ENCODE measurements at regions not wholly inside any gene's neighbourhood (a gene's known extent, or its start where the extent isn't known, plus 50 kb on each side); places are given as distances from the start of the nearest gene placed in this dataset.
"Not testable (repeated sequence)": the region's sequence is repeated elsewhere in the genome, so short reads cannot be mapped to it uniquely, and the experiment has no call there.

GRCh38 chr2:118744682-118745181 lies 102.7 kb downstream of the EN1 start:
- DNase-seq (ENCODE audit: low read depth in 4 of 4, low spot score in 3 of 4): not testable (repeated sequence)

GRCh38 chr2:118738524-118739308 lies 108.7 kb downstream of the EN1 start:
- no peak for DNase-seq (ENCODE audit: low read depth in 4 of 4, low spot score in 3 of 4)

DNA sequence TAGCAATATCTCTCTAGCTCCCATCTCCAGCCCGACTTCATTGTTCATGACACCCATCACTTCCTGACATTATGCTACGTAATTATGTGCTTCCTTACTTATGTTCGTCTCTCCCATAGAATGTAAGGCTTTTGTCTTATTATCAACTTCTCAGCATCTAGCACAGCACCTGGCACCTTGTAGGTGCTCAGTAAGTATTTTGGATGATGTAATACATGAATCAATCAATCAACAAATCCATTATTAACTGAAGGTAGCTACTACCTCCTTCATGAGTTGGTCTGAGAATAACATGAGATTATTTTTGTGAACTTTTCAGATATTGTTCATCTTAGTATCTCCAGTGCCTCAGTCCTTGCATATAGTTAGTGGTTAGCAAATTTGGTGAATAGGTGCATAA lies 109.3 kb downstream of the EN1 start:
- no peak for DNase-seq (ENCODE audit: low read depth in 4 of 4, low spot score in 3 of 4)

DNA sequence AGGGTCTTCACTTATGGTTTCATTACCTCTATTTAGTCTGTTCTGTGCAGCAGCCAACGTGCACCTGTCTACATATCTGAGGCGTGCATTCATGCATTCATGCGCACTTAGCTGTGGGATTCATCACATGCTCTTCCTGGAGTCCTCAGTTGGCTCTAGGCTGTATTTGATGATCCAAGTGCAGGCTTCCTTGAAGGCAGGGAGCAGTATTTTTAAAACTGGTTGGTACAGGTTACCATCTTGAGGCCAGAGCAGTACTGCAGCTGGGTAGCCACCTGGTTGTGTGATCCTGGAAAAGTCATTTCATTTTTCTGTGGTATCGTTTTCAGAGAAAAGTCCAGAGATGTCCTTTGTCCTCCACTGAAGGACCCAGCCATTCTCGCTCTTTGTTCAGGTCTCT lies 109.8 kb downstream of the EN1 start:
- no peak for DNase-seq (ENCODE audit: low read depth in 4 of 4, low spot score in 3 of 4)

GRCh38 chr2:118732432-118732831 lies 115.0 kb downstream of the EN1 start:
- DNase-seq (ENCODE audit: low read depth in 4 of 4, low spot score in 3 of 4): no peak

- no peak for DNase-seq (ENCODE audit: low read depth in 4 of 4, low spot score in 3 of 4)
Observed at GRCh38 chr2:118731413-118731812, 116.0 kb downstream of the EN1 start.

DNA sequence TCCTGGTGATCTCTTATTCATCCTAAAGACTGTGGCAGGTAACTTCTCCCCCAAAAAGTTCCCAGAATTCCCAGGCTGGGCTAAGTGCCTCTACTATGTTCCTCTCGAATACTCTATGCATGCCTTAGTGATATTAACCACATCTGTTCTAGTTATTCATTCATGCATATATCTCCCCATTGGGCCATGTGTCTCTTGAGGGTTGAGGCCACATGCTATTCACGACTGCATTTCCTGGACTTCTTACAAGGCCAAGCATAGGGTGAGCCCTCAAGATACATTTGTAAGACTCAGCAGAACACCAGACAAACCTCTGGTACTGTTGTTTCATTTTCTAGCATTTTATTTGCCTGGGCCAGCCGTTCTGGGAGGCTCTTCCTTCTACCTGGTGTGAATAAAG lies 117.0 kb downstream of the EN1 start:
- DNase-seq (ENCODE audit: low read depth in 4 of 4, low spot score in 3 of 4): no peak

- DNase-seq (ENCODE audit: low read depth in 4 of 4, low spot score in 3 of 4): no peak
Observed at GRCh38 chr2:118729760-118730159, 117.7 kb downstream of the EN1 start.

DNA sequence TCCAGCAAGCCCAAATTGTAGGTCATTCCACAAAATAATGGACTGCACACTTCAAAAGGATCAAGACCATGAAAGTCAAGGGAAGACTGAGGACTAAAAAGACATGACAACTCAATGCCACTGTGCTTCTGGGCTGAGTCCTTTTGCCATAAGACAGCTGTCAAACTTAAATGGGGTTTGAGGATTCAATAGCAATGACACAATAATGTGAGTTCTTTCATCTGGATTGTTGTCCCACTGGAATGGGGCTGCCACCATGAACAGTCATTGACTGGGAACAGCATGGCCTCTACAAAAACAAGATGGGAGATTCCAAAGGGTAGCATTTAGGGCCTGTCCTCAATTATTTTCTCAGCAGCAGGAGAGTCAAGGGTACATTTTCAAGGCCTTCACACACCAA lies 118.5 kb downstream of the EN1 start:
- DNase-seq (ENCODE audit: low read depth in 4 of 4, low spot score in 3 of 4): no peak

DNA sequence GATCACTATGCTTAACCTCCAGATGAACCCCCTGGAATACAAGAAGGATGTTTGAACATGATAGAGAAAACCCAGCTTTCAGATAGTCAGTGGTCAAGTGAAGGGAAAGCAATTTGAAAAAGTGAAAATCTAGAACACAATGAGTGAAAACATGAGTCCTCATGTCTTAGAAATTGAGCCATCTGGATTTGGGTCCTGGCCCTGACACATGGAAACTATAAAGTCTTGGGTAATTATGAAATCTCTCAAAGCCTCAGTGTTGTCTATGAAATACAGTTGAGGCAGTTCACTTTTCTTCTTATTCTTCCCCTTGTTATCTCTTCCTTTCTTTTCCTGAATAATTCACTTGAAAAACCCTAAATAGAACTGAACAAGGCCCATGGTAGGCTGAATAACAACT lies 120.6 kb downstream of the EN1 start:
- no peak for DNase-seq (ENCODE audit: low read depth in 4 of 4, low spot score in 3 of 4)

GRCh38 chr2:118723394-118723793 lies 124.1 kb downstream of the EN1 start:
- DNase-seq (ENCODE audit: low read depth in 4 of 4, low spot score in 3 of 4): no peak

DNA sequence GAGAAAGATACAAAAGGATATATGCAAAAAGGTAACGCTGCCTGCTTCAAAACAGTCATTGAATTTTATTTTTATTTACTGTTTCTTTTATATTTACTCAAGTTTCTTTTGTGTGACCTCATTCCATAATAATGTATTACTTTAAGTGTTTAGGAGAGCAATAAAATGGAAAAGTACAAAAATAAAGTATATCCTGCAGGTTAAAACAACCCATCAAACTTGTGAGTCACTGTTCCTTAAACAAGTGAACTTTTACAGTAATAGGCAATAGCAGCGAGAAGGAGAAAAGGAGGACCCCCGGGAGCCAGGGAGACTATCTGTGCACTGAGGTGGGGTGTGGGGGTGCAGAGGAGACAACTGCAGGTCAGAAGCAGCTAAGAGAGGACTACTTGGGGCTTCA lies 124.5 kb downstream of the EN1 start:
- DNase-seq (ENCODE audit: low read depth in 4 of 4, low spot score in 3 of 4): no peak

DNA sequence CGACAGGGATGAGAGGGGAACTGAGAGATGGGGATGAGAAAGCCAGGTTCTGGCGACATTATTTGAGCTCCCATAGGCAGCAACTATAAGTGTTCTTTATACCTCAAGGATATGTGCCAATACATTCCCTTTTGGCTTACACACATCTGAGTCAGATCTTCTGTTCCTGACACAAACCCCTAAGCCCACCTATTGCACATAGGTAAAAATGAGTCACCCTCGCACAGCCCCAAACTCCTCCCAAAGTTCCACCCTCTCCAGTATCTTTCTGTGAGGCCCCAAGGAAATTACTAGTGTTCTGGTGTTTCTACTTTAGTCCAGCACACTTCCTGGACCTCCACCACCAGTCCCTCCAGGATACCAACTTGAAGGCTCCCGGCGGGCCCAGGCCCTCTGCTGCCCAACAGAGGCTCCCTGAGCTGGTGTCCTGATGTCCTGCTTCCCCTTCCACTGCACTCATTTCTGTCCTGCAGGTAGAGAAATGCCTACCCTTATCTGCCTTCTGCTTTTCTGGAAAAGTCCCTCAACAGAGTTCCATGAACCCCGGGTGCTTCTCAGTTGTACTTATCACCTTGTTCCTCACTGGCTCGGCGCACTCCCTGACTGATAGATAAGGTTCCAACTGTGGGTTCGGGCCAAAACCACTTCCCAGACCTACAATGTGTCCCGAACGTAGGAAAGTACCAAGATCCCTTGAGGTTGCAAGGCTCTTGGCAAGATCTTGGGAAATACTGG lies 125.5 kb downstream of the EN1 start:
- DNase-seq (ENCODE audit: low read depth in 4 of 4, low spot score in 3 of 4): no peak

DNA sequence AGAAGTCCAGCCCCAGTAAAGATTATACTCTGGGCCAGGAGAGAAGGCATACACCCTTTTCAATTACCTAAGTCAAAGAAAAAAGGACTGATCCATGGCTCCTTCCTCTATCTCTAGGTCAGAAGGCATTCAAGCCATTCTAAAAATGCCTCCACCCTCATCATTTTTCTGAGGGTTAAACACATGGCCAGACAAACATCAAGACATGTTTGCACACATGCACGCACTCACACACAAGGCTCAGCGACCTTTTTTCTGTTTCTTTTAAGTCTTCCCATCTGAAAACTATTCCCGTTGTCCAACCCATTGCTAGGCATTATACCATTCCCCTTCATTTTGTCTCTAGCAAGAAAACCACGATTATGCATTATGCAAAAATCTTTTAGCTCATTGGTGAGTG lies 126.6 kb downstream of the EN1 start:
- no peak for DNase-seq (ENCODE audit: low read depth in 4 of 4, low spot score in 3 of 4)

GRCh38 chr2:118718921-118719320 lies 128.5 kb downstream of the EN1 start:
- DNase-seq (ENCODE audit: low read depth in 4 of 4, low spot score in 3 of 4): no peak

GRCh38 chr2:118716102-118716501 lies 131.3 kb downstream of the EN1 start:
- no peak for DNase-seq (ENCODE audit: low read depth in 4 of 4, low spot score in 3 of 4)

- no peak for DNase-seq (ENCODE audit: low read depth in 4 of 4, low spot score in 3 of 4)
Observed at GRCh38 chr2:118714118-118714517, 133.3 kb downstream of the EN1 start.

DNA sequence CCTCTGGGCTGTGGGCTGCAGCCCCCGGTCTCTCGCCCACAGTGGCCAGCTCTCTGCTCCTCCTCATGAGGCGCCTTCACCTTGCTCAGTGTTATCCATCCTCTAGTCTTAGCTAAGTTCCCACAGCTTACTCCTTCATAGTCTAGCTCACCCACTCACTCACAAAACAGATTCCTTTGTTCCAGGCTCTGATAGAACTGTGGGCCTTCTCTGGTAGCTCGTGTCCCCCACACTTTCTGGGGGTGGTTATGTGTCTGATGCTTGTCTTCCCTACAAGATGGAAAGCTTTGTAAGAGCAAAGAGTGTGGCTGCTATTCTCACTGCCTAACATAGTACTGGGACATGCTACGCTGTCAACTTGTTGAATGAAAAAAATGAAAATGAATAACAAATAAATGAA lies 135.8 kb downstream of the EN1 start:
- DNase-seq (ENCODE audit: low read depth in 4 of 4, low spot score in 3 of 4): no peak

DNA sequence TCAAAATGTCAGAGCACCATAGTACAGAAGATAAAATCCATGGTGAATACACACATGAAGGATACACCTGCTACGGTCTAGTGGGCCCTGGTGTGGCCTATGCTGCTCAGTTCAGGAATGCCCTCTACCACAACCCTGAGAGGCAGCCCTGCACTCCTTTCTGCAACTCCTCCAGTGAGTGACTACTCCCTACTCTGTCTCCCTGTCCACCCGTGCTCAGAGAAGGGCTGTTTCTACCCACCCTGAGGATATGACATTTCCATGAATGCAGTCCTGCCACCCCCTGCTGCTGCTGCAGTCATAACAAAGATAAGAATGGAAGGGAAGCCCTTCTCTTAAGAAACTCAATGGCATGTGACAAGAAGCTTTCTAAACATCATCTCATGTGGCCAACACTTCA lies 137.0 kb downstream of the EN1 start:
- DNase-seq (ENCODE audit: low read depth in 4 of 4, low spot score in 3 of 4): no peak

DNA sequence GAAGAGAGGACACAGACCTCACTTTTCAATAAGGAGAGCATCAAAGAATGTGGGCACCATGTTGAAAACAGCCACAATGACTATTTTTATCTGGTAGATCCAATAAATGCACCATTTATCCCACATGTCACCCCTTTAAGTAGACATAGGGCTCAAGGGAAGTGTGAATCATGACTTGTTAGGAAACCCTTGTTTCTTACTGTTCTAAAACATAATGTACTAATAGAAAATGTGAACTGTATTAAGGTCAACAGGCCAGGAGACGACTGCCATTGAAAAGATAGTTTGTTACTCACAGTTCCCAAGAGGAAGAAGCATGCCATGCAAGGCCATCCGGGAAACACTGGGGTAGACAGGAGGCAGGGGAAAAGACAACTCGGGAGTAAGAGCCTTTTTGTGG lies 137.7 kb downstream of the EN1 start:
- no peak for DNase-seq (ENCODE audit: low read depth in 4 of 4, low spot score in 3 of 4)

DNA sequence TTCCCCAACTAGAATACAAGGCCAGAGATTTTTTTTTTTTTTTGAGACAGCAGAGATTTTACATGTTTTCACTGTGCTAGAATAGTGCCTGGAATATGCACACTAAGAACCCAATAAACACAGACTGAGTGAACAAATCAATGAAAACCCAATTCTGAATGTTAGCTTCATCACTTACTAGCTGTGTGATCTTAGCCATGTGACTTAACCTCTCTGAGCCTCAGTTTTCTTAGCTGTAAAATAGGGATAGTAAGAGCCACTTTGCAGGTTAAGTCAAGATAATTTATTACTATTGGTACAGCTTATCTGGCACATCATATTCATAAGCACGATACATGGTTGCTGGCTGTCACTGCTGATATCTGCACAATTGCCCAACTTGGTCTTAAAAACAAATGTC lies 140.6 kb downstream of the EN1 start:
- no peak for DNase-seq (ENCODE audit: low read depth in 4 of 4, low spot score in 3 of 4)

DNA sequence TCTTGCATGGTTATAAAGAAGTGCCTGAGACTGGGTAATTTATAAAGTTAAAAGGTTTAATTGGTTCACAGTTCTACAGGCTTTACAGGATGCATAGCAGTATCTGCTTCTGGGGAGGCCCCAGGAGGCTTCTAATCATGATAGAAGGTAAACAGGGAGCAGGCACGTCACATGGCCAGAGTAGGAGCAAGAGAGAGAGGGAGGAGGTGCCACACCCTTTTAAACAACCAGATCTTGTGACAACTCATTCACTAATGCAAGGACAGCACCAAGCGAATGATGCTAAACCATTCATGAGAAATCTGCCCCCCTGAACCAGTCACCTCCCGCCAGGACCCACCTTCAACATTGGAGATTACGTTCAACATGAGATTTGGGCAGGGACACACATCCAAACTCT lies 141.1 kb downstream of the EN1 start:
- DNase-seq (ENCODE audit: low read depth in 4 of 4, low spot score in 3 of 4): no peak
